HG03280 (cell line): ENCODE measurements at regions not wholly inside any gene's neighbourhood (a gene's known extent, or its start where the extent isn't known, plus 50 kb on each side); places are given as distances from the start of the nearest gene placed in this dataset.
"Not testable (repeated sequence)": the region's sequence is repeated elsewhere in the genome, so short reads cannot be mapped to it uniquely, and the experiment has no call there.

Experiments used
- ATAC-seq: cut with Tn5 transposase; IDR thresholded peaks from one replicate; pipeline ENCODE4 v1.9.1; 2021; ENCODE audit warnings: mild to moderate bottlenecking, moderate library complexity; ENCODE audit not compliant: unreplicated experiment

GRCh38 chr3:4067893-4068292 is 235.3 kb upstream of the SETMAR start:
- no peak for ATAC-seq

- no peak for ATAC-seq
Observed at GRCh38 chr3:4069796-4070195, 233.4 kb upstream of the SETMAR start.

DNA sequence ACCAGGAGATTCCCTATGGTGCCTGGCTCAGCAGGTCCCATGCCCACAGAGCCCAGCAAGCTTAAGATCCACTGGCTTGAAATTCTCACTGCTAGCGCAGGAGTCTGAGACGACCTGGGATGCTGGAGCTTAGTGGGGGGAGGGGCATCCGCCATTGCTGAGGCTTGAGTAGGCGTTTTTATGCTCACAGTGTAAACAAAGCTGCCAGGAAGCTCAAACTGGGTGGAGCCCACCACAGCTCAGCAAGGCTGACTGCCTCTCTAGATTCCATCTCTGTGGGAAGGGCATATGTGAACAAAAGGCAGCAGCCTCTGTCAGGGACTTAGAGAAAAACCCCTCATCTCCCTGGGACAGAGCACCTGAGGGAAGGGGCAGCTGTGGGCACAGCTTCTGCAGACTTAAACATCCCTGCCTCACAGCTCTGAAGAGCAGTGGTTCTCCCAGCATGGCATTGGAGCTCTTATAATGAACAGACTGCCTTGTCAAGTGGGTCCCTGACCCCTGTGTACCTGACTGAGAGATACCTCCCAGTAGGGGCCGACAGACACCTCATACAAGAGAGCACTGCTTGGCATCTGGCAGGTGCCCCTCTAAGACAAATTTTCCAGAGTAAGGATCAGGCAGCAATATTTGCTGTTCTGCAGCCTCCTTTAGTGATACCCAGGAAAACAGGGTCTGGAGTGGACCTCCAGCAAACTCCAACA is 231.5 kb upstream of the SETMAR start:
- no peak for ATAC-seq

DNA sequence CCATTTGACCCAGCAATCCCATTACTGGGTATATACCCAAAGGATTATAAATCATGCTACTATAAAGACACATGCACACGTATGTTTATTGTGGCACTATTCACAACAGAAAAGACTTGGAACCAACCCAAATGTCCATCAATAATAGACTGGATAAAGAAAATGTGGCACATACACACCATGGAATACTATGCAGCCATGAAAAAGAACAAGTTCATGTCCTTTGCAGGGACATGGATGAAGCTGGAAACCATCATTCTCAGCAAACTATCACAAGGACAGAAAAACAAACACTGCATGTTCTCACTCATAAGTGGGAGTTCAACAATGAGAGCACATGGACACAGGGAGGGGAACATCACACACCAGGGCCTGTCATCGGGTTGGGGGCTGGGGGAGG is 225.9 kb upstream of the SETMAR start:
- not testable (repeated sequence) for ATAC-seq

DNA sequence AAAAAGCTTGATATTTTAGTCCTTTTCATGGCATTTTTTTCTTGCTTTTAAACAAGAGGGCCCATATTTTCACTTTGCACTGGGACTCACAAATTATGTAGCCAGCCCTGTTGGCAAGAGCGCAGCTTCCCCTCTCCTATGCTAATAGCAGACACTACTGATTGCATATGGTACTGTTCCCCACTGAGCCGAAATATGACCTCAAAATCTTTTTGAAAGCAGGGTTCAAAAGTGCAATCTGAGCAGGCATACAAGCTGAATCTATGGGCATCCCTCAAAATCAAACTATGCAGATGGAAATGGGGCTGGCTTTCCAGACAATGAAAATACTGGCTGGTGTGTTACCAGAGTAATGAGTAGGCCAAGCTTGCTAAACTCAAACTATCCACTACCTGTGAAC is 225.2 kb upstream of the SETMAR start:
- ATAC-seq, result no peak

GRCh38 chr3:4078903-4079302 is 224.3 kb upstream of the SETMAR start:
- ATAC-seq, result no peak

DNA sequence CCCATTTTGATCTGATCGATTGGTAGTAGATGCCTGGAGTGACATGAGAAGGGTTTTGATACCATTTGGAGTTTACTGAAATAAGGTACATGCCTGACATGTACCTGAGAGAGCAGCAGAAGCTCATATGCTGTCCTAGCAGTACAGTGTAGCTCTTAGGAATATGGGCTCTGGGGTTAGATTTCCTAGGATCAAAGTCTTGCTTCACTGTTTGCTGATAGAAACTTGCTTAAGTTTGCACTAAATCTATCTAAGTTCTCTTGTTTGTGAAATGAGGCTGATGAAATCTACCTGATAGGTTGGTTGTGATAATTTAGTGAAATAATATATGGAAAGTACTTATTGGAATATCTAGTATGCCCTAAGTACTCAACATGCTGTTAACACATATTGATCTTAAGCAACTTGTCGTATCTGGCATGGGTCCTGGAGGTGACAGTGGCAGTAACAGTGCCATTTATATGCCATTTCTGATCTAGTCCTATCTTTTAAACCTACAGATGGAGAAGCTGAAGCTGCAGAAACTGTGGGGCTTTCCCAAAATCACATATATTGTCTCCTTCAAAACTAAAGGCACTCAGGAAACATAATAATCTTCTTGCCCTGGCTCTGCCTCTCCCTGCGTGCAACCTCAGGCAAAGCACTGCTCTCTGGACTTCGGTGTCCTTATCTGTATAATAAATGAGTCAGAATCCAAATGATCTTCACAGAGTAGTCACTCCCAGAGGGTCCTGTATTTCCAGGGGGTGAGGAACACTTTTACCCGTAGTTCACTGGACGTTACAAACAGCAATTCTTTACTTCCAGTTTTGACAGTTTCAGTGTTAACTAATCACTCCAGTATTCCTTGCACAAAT is 223.6 kb upstream of the SETMAR start:
- no peak for ATAC-seq

GRCh38 chr3:4083225-4084015 is 219.7 kb upstream of the SETMAR start:
- ATAC-seq, result no peak

- no peak for ATAC-seq
Observed at GRCh38 chr3:4084271-4084670, 218.9 kb upstream of the SETMAR start.

DNA sequence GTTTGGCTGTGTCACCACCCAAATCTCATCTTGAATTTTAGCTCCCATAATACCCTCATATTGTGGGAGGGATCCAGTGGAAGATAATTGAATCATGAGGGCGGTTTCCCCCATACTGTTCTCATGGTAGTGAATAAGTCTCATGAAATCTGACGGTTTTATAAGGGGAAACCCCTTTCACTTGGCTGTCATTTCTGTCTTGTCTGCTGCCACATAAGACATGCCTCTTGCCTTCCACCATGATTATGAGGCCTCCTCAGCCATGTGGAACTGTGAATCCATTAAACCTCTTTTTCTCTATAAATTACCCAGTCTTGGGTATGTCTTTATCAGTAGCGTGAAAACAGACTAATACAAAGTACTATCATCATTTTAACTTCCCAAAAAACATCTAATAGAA is 216.5 kb upstream of the SETMAR start:
- not testable (repeated sequence) for ATAC-seq

DNA sequence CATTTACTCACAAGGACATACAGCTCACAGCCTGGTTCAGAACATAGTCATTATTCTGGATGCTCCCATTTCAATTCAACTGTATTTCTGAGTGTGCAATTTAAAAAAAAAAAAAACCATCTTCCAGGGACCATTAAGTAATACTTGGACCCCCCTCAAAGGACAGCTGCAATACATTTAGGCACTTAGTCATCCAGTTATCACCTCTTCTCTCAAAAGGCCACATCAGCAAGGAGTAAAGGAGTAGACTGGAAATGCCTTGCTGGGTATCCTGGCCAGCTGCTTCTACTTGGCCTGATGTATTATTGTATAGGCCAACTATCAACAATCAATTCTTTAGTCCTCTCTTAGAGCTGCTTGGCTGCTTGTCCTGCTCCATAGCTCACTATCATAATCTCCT is 211.4 kb upstream of the SETMAR start:
- no peak for ATAC-seq

DNA sequence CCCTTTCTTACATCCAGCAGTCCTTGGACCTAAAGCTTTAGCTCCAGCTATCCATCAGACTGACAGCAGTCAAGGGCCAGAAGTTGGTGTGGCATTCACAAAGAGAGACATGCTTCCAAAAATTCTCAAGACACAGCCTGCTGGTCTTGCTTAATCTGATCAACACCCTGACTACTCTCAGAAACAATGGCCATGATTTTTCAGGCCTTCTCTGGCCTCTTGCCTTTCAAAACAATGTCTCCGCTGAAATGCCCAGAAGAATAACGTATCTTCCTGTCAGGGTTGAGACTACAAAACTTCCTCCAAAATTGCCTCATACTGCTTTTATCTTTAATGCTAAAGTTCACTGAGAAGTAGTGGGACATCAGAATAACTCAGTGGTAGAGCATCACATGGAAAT is 205.4 kb upstream of the SETMAR start:
- ATAC-seq, result no peak

GRCh38 chr3:4099607-4100006 is 203.6 kb upstream of the SETMAR start:
- no peak for ATAC-seq

- no peak for ATAC-seq
Observed at GRCh38 chr3:4107430-4107829, 195.7 kb upstream of the SETMAR start.

GRCh38 chr3:4113811-4114522 is 189.2 kb upstream of the SETMAR start:
- no peak for ATAC-seq

DNA sequence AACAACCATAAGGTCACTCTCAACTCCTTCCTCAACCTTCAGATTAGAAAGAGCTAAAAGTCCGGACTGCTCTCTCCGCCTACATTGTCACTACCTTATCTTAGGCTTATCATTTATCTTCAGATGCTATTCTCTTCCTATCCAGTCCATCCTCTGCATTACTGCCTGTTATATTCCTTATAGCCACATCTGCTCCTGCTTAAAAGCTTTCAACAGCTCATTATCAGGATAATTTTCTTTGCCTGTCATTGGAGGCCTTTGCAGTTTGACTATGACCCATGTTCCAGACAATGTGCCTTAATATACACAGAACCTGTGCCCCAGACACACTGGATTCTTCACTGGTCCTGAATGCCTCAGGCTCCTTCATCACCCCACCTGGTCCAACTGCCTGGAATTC is 184.1 kb upstream of the SETMAR start:
- no peak for ATAC-seq

GRCh38 chr3:4125576-4125975 is 177.6 kb upstream of the SETMAR start:
- no peak for ATAC-seq

DNA sequence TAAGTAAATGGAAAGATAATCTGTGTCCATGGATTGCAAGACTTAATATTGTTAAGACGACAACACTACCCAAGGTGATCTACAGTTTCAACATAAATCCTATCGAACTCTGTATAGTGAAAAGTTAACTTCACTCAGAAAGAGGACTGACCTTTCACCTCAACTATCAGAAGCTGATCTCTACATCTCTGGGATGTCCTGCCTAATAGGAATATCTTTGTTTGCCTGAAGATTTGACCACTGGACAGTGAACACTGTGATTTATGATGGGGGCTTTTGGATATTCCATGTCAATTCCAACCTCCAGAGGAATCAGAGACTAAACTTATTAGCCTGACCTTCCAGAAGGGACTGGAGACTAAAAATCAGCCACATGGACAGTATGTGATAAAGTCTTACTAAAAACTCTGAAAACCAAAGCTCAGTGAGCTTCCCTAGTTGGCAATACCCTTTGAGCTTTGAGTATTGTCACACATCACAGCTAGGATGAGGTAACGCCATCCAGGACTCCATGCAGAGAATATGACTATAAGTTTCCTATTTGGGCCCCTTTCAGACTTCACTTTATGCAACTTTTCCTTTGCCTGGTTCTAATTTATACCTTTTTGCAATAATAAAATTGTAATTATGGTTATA is 164.9 kb upstream of the SETMAR start:
- ATAC-seq, result no peak

DNA sequence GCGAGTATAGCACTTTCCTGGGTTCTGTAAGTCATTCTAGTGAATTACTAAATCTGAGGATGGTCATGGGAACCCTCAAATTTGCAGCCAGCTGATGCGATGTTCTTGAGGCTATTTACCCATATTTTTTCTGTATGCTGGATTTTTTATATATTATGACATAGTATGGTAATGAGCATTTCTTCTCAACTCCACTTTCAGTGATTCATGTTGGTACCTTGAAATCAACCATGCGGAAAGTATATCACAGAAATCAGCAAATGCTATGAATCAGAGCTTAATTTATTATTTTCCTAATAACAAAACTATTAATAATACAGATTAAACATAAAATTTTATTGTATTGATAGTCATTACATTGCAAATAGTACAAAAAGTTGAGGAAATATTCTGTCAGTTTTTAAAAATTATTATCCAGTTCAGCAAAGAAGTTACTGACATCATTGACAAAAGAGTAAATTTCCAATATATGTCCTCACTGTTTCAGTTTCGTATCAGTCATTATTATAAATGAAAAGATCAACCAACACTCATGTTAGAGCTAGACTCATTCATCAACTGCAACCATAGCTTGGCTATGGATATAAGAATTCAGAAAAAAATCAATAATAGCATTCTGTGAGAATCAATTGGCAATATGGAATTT is 164.3 kb upstream of the SETMAR start:
- no peak for ATAC-seq
